ENCODE measurements at regions not wholly inside any gene's neighbourhood (a gene's known extent, or its start where the extent isn't known, plus 50 kb on each side); places are given as distances from the start of the nearest gene placed in this dataset.
"Not testable (repeated sequence)": the region's sequence is repeated elsewhere in the genome, so short reads cannot be mapped to it uniquely, and the experiment has no call there.

DNA sequence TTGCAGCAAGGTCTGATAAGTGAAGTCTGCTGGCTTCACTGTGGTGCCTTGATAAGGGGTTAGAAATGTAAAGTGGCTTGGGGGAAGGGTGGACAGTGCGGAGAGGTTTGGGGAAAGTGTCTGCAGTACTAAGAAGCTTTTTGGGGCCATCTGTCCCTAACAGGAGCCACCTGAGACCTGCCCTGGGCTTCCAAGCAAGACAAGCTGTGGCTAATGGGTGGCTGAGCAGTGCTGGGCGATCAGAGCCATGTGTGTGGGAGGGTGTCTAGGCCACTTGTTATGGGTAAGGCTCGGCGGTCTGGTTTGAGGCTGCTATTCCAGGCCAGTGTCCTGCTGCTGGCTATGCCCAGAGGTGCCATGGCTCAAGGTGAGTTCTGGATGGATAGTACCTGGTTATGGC is 185.4 kb upstream of the MTMR8 start:
- TF ChIP-seq, protein P1, sequence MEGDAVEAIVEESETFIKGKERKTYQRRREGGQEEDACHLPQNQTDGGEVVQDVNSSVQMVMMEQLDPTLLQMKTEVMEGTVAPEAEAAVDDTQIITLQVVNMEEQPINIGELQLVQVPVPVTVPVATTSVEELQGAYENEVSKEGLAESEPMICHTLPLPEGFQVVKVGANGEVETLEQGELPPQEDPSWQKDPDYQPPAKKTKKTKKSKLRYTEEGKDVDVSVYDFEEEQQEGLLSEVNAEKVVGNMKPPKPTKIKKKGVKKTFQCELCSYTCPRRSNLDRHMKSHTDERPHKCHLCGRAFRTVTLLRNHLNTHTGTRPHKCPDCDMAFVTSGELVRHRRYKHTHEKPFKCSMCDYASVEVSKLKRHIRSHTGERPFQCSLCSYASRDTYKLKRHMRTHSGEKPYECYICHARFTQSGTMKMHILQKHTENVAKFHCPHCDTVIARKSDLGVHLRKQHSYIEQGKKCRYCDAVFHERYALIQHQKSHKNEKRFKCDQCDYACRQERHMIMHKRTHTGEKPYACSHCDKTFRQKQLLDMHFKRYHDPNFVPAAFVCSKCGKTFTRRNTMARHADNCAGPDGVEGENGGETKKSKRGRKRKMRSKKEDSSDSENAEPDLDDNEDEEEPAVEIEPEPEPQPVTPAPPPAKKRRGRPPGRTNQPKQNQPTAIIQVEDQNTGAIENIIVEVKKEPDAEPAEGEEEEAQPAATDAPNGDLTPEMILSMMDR (conservative IDR thresholded peaks at IDR 0.05) = no peak
- TF ChIP-seq ZFX (IDR thresholded peaks at IDR 0.05) = no peak
- H3K27ac ChIP-seq = no peak overlapping the region

DNA sequence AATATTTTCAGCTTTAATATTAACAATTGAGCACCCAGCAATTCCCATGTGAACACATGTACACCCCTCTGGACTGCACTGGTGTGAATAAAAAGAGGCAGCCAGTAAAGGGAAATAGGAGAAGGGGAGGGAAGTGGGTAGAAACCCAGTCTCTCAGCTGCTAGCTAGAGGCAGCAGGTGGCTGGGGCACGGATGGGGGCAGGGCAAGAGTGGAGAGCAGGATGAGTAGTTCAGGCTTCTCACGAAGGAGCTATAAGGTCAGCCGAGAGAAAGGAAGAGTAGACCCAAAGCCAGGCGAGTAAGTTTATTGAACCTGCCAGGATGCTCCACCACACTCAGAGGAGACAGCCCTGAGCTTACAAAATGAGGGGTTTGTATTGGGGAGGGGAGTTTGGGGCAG is 184.8 kb upstream of the MTMR8 start:
- no peak overlapping the region for H3K27ac ChIP-seq
- TF ChIP-seq ZFX (IDR thresholded peaks at IDR 0.05) = no peak
- TF ChIP-seq, protein P1 (conservative IDR thresholded peaks at IDR 0.05) = no peak

DNA sequence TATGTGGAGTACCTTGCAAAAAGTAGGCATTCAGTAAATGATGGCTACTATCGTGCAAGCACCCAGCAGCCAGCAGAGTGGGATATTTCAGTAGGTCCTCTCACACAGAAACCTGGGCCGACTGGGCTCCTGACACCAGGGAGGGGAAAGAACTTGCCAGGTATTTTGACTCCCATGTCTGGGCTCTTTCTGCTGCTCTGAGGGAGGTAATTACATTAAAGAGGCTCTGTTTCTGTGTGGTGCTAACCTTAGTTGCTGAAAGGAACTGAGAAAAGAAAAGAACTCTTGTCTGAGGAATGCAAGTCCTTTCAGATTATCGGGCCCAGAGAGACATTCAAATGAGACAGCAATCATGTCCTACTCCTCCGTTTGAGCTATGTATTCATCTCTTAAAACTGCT is 175.8 kb upstream of the MTMR8 start:
- TF ChIP-seq ZFX (IDR thresholded peaks at IDR 0.05) = no peak
- TF ChIP-seq, protein P1 (conservative IDR thresholded peaks at IDR 0.05) = no peak
- no peak overlapping the region for H3K27ac ChIP-seq

DNA sequence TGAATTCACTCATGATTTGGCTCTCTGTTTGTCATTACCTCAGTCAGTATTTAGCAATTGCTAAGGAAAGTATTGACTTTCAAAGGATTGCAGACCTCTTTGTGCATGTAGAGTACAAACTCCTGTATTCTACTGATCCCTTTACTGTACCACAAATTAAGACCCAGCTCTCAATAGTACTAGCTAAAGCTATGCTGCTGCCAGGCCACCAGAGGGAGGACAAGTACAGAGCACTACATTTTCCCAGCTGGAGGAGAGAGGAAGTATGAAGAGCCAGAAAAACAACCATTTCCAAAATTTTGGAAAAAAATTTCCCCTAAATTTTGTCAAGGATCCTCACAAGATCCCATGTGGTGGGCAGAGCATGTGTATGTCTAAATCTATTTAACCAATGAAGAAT is 175.0 kb upstream of the MTMR8 start:
- no peak for TF ChIP-seq ZFX (IDR thresholded peaks at IDR 0.05)
- TF ChIP-seq, protein P1 (conservative IDR thresholded peaks at IDR 0.05) = peak; percentile 8
- H3K27ac ChIP-seq = no peak overlapping the region

DNA sequence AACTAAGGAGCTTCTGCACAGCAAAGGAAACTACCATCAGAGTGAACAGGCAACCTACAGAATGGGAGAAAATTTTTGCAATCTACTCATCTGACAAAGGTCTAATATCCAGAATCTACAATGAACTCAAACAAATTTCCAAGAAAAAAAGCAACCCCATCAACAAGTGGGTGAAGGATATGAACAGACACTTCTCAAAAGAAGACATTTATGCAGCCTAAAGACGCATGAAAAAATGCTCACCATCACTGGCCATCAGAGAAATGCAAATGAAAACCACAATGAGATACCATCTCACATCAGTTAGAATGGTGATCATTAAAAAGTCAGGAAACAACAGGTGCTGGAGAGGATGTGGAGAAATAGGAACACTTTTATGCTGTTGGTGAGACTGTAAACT is 170.1 kb upstream of the MTMR8 start:
- not testable (repeated sequence) for H3K27ac ChIP-seq

DNA sequence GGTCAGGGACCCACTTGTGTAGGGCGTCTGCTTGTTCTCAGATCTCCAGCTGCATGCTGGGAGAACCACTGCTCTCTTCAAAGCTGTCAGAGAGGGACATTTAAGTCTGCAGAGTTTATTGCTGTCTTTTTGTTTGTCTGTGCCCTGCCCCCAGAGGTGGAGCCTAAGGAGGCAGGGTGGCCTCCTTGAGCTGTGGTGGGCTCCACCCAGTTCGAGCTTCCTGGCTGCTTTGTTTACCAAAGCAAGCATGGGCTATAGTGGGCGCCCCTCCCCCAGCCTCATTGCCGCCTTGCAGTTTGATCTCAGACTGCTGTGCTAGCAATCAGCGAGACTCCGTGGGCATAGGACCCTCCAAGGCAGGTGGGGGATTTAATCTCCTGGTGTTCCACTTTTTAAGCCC is 154.0 kb upstream of the MTMR8 start:
- H3K27ac ChIP-seq = not testable (repeated sequence)

DNA sequence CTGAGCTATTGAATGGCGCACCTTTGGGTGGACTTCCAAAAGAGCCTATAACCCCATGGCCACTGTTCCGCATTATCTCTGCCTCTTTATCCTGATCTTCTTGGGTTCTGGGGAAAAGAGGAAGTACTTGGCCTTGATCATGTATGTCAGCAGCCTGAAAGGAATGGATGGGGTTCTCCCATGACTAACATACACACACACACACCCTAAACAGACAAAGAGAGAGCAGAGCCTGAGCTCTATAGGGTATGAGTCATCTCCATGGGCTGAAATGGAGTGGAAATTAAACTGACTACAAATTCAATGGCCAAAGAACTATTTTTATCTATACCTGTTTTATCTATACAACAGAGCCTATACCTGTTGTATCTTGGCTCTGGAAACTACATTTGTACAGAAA is 141.5 kb upstream of the MTMR8 start:
- TF ChIP-seq, protein P1 (conservative IDR thresholded peaks at IDR 0.05) = no peak
- TF ChIP-seq ZFX (IDR thresholded peaks at IDR 0.05) = no peak

More for the DNA sequence above, 141.5 kb upstream of the MTMR8 start:
- no peak overlapping the region for H3K27ac ChIP-seq

Measured in C4-2B (cell line).